WTC11 (cell line): ENCODE measurements at regions not wholly inside any gene's neighbourhood (a gene's known extent, or its start where the extent isn't known, plus 50 kb on each side); places are given as distances from the start of the nearest gene placed in this dataset.

ENCODE experiments used
- ATAC-seq: fragments of 200-7000 bp; cut with Tn5 transposase; 2 replicates; pipeline ENCODE4 v1.10.0; 2021; ENCODE audit warnings: mild to moderate bottlenecking, moderate library complexity
- CTCF ChIA-PET: fragments of 300-600 bp; sonication (Branson Sonifier 250); formaldehyde crosslinking; loops from one replicate; lab custom pipeline; 2021; ENCODE audit warnings: antibody characterized with exemption; lab: Charles Lee
- POLR2A ChIA-PET: fragments of 350-600 bp; sonication (Branson Sonifier 250); formaldehyde crosslinking; loops from one replicate; lab custom pipeline; 2021; ENCODE audit warnings: antibody characterized with exemption; lab: Charles Lee
- DNase-seq: peaks from one replicate; pipeline ENCODE4 v3.0.0; 2021; ENCODE audit warnings: low spot score
- H3K27ac Mint-ChIP-seq: 2 replicates; pipeline ENCODE4 v1.8.0; 2021; ENCODE audit warnings: mixed read lengths
- H3K27me3 Mint-ChIP-seq: 2 replicates; pipeline ENCODE4 v1.8.0; 2021; ENCODE audit warnings: low read depth, mild to moderate bottlenecking, moderate library complexity, mixed read lengths
- H3K36me3 Mint-ChIP-seq: 2 replicates; pipeline ENCODE4 v1.8.0; 2021; ENCODE audit warnings: mixed read lengths
- H3K4me1 Mint-ChIP-seq: 2 replicates; pipeline ENCODE4 v1.8.0; 2022; ENCODE audit warnings: mixed read lengths
- H3K4me3 Mint-ChIP-seq: 2 replicates; pipeline ENCODE4 v1.8.0; 2021; ENCODE audit warnings: mild to moderate bottlenecking, moderate library complexity, mixed read lengths
- H3K9me3 Mint-ChIP-seq: 2 replicates; pipeline ENCODE4 v1.8.0; 2021; ENCODE audit warnings: mixed read lengths
- CREB1 ChIP-seq: sonication (generic); formaldehyde crosslinking; IDR thresholded peaks from 2 replicates; pipeline ENCODE4 v1.8.0; 2023; ENCODE audit warnings: mild to moderate bottlenecking, missing genetic modification reagents
- ELF4 ChIP-seq: sonication (generic); formaldehyde crosslinking; IDR thresholded peaks from 2 replicates; pipeline ENCODE4 v1.8.1; 2022; ENCODE audit warnings: low read depth, mild to moderate bottlenecking, moderate library complexity, missing genetic modification reagents
- EMX1 ChIP-seq: fragments of 250-450 bp; sonication (Bioruptor Pico); IDR thresholded peaks from 2 replicates; pipeline ENCODE4 v1.8.0; 2021; ENCODE audit warnings: mild to moderate bottlenecking
- FOXK1 ChIP-seq: sonication (generic); formaldehyde crosslinking; IDR thresholded peaks from 2 replicates; pipeline ENCODE4 v1.8.0; 2022; ENCODE audit warnings: mild to moderate bottlenecking, moderate library complexity, missing genetic modification reagents
- GABPB1 ChIP-seq: sonication (generic); formaldehyde crosslinking; IDR thresholded peaks from 2 replicates; pipeline ENCODE4 v1.8.1; 2023; ENCODE audit warnings: mild to moderate bottlenecking, missing genetic modification reagents
- HMGA2 ChIP-seq: fragments of 250-450 bp; sonication (Bioruptor Pico); IDR thresholded peaks from 2 replicates; pipeline ENCODE4 v1.4.0; 2021; ENCODE audit warnings: mild to moderate bottlenecking, moderate library complexity
- MYBL2 ChIP-seq: sonication (generic); formaldehyde crosslinking; IDR thresholded peaks from 2 replicates; pipeline ENCODE4 v1.8.1; 2023; ENCODE audit warnings: mild to moderate bottlenecking, moderate library complexity, missing genetic modification reagents
- NFYB ChIP-seq: sonication (generic); formaldehyde crosslinking; conservative IDR thresholded peaks from 2 replicates; pipeline ENCODE4 v1.8.0; 2022; ENCODE audit warnings: low read depth, missing genetic modification reagents
- NR2C2 ChIP-seq: sonication (generic); formaldehyde crosslinking; IDR thresholded peaks from 2 replicates; pipeline ENCODE4 v1.8.0; 2022; ENCODE audit warnings: mild to moderate bottlenecking, missing genetic modification reagents
- OVOL2 ChIP-seq: fragments of 250-450 bp; sonication (Bioruptor Pico); IDR thresholded peaks from 2 replicates; pipeline ENCODE4 v1.9.0; 2021; ENCODE audit warnings: mild to moderate bottlenecking, borderline replicate concordance
- RELA ChIP-seq: sonication (generic); formaldehyde crosslinking; IDR thresholded peaks from 2 replicates; pipeline ENCODE4 v1.8.1; 2022; ENCODE audit warnings: missing genetic modification reagents, mild to moderate bottlenecking, borderline replicate concordance
- SP1 ChIP-seq: sonication (generic); formaldehyde crosslinking; conservative IDR thresholded peaks from 2 replicates; pipeline ENCODE4 v1.8.1; 2022; ENCODE audit warnings: missing genetic modification reagents
- TEAD1 ChIP-seq: sonication (generic); formaldehyde crosslinking; IDR thresholded peaks from 2 replicates; pipeline ENCODE4 v1.8.0; 2022; ENCODE audit warnings: mild to moderate bottlenecking, missing genetic modification reagents
- ZNF121 ChIP-seq: sonication (generic); formaldehyde crosslinking; IDR thresholded peaks from 2 replicates; pipeline ENCODE4 v1.8.0; 2023; ENCODE audit warnings: missing genetic modification reagents
- ZNF423 ChIP-seq: fragments of 250-450 bp; sonication (Bioruptor Pico); IDR thresholded peaks from 2 replicates; pipeline ENCODE4 v2.1.2; 2022; ENCODE audit warnings: mild to moderate bottlenecking, moderate library complexity
- TF ChIP-seq, protein P1 (sequence below): sonication (generic); formaldehyde crosslinking; IDR thresholded peaks from 2 replicates; pipeline ENCODE4 v1.8.0; 2023; ENCODE audit warnings: missing genetic modification reagents
- TF ChIP-seq, protein P2 (sequence below): sonication (generic); formaldehyde crosslinking; IDR thresholded peaks from 2 replicates; pipeline ENCODE4 v1.8.1; 2023; ENCODE audit warnings: mild to moderate bottlenecking, missing genetic modification reagents, moderate library complexity
- TF ChIP-seq, protein P3 (sequence below): sonication (generic); formaldehyde crosslinking; IDR thresholded peaks from 2 replicates; pipeline ENCODE4 v1.8.1; 2023; ENCODE audit warnings: mild to moderate bottlenecking, missing genetic modification reagents
- TF ChIP-seq, protein P4 (sequence below): fragments of 200-600 bp; IDR thresholded peaks from 2 replicates; pipeline ENCODE4 v1.8.0; 2022; ENCODE audit warnings: antibody characterized with exemption
- TF ChIP-seq, protein P5 (sequence below): sonication (generic); formaldehyde crosslinking; IDR thresholded peaks from 2 replicates; pipeline ENCODE4 v1.8.1; 2023; ENCODE audit warnings: mild to moderate bottlenecking, missing genetic modification reagents, borderline replicate concordance
- TF ChIP-seq, protein P6 (sequence below): sonication (generic); formaldehyde crosslinking; IDR thresholded peaks from 2 replicates; pipeline ENCODE4 v1.8.1; 2022; ENCODE audit warnings: mild to moderate bottlenecking, moderate library complexity, missing genetic modification reagents

DNA sequence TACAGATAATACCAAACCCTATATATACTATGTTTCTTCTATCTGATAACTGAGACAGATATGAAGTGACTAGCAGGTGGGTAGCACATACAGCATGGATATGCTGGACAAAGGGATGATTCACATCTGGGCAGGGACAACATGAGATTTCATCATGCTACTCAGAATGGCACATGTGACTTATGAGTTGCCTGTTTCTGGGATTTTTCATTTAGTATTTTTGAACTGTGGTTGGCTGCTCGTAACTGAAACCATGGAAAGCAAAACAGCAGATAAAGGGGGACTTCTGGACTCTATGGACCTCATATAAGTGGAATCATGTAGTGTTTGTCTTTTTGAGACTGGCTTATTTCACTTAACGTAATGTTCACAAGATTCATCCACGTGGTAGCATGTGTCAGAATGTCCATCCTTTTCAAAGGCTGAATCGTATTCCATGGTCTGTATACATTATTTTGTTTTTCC lies 883.0 kb downstream of the TBC1D22A start:
- POLR2A ChIA-PET: no interaction called here
- H3K27ac Mint-ChIP-seq: no peak overlapping the region
- TF ChIP-seq RELA (CRISPR knock-in tag) (no peak), MYBL2 (CRISPR knock-in tag) (no peak), GABPB1 (no peak), ELF4 (CRISPR knock-in tag) (no peak), EMX1 (CRISPR knock-in tag) (no peak), SP1 (CRISPR knock-in tag) (no peak), NR2C2 (no peak), HMGA2 (CRISPR knock-in tag) (no peak)
- TF ChIP-seq, protein P1, sequence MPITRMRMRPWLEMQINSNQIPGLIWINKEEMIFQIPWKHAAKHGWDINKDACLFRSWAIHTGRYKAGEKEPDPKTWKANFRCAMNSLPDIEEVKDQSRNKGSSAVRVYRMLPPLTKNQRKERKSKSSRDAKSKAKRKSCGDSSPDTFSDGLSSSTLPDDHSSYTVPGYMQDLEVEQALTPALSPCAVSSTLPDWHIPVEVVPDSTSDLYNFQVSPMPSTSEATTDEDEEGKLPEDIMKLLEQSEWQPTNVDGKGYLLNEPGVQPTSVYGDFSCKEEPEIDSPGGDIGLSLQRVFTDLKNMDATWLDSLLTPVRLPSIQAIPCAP: no peak
- TF ChIP-seq, protein P2, sequence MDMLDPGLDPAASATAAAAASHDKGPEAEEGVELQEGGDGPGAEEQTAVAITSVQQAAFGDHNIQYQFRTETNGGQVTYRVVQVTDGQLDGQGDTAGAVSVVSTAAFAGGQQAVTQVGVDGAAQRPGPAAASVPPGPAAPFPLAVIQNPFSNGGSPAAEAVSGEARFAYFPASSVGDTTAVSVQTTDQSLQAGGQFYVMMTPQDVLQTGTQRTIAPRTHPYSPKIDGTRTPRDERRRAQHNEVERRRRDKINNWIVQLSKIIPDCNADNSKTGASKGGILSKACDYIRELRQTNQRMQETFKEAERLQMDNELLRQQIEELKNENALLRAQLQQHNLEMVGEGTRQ (CRISPR knock-in tag): no peak
- TF ChIP-seq, protein P3, sequence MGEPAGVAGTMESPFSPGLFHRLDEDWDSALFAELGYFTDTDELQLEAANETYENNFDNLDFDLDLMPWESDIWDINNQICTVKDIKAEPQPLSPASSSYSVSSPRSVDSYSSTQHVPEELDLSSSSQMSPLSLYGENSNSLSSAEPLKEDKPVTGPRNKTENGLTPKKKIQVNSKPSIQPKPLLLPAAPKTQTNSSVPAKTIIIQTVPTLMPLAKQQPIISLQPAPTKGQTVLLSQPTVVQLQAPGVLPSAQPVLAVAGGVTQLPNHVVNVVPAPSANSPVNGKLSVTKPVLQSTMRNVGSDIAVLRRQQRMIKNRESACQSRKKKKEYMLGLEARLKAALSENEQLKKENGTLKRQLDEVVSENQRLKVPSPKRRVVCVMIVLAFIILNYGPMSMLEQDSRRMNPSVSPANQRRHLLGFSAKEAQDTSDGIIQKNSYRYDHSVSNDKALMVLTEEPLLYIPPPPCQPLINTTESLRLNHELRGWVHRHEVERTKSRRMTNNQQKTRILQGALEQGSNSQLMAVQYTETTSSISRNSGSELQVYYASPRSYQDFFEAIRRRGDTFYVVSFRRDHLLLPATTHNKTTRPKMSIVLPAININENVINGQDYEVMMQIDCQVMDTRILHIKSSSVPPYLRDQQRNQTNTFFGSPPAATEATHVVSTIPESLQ (CRISPR knock-in tag): no peak
- TF ChIP-seq, all 79 proteins: peak for 0
- Mint-ChIP-seq H3K27me3 (no peaks in the 10 kb centered on the region), H3K4me1 (peaks cover 16% of the 10 kb centered on the region), H3K4me3 (no peak overlapping the region), H3K9me3 (peaks cover 7% of the 10 kb centered on the region), H3K36me3 (no peaks in the 10 kb centered on the region)
- CTCF ChIA-PET: no interaction called here
- no peak for ATAC-seq
- no peak for DNase-seq

DNA sequence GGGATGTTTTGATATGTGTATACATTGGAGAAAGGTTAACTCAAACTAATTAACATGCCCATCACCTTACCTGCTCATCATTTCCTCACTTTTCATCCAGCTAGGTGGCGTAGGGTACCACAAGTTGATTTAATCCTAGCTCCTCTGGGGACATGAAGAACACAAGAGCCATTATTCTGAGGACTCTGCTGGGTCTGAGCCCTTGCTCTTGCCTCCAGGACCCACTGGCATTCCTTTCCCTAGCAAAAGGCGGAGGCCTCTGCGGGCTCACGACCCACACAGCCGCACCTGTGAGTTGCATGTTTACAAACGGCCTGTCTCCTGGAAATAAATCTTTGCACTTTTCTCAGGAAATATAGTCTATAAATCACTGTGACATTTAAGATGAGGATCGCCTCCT lies 871.9 kb downstream of the TBC1D22A start:
- Mint-ChIP-seq H3K4me1 (no peaks in the 10 kb centered on the region), H3K36me3 (peaks cover 18% of the 10 kb centered on the region), H3K9me3 (peaks cover 28% of the 10 kb centered on the region), H3K4me3 (no peak overlapping the region), H3K27ac (no peak overlapping the region), H3K27me3 (no peaks in the 10 kb centered on the region)
- ChIA-PET POLR2A (interaction anchor here (0.6 kb wide), 1 partner anchor 709 kb away, joined by 3 read pairs; no protein-coding TSS in a partner anchor), CTCF (interaction anchor here (0.6 to 1.4 kb wide), 5 partner anchors 142 to 203 kb away, joined by 4 to 9 read pairs (median 5); no protein-coding TSS in a partner anchor)
- ATAC-seq (peak; percentile 67), DNase-seq (no peak)
- TF ChIP-seq ZNF423 (CRISPR knock-in tag) (no peak), MYBL2 (CRISPR knock-in tag) (no peak)

DNA sequence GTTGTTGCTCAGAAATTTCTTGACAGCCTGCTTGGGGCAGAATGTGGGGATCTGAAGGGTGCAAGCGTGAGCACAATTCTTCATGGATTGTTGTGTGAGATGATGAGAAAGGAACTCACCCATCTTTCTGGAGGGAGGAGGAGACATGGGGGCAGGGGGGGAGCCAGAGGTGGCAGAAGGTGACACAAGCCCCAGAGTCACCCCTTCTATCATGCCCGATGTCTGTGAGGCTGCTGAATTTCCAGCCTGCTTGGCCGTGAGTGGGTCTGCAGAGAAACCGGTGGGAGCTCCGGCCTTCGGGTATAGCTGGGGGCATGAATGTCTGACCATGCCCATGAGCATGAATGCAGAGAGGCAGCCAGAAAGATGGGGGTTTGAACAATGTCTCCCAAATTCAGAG lies 870.7 kb downstream of the TBC1D22A start:
- Mint-ChIP-seq H3K4me3 (no peak overlapping the region), H3K9me3 (peaks cover 18% of the 10 kb centered on the region), H3K27me3 (no peaks in the 10 kb centered on the region), H3K36me3 (peaks cover 11% of the 10 kb centered on the region), H3K27ac (no peak overlapping the region), H3K4me1 (no peaks in the 10 kb centered on the region)
- no peak for ATAC-seq
- TF ChIP-seq, protein P4, sequence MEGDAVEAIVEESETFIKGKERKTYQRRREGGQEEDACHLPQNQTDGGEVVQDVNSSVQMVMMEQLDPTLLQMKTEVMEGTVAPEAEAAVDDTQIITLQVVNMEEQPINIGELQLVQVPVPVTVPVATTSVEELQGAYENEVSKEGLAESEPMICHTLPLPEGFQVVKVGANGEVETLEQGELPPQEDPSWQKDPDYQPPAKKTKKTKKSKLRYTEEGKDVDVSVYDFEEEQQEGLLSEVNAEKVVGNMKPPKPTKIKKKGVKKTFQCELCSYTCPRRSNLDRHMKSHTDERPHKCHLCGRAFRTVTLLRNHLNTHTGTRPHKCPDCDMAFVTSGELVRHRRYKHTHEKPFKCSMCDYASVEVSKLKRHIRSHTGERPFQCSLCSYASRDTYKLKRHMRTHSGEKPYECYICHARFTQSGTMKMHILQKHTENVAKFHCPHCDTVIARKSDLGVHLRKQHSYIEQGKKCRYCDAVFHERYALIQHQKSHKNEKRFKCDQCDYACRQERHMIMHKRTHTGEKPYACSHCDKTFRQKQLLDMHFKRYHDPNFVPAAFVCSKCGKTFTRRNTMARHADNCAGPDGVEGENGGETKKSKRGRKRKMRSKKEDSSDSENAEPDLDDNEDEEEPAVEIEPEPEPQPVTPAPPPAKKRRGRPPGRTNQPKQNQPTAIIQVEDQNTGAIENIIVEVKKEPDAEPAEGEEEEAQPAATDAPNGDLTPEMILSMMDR: no peak
- TF ChIP-seq CREB1: no peak
- TF ChIP-seq, protein P1: no peak
- TF ChIP-seq OVOL2 (CRISPR knock-in tag): no peak
- no peak for TF ChIP-seq NFYB
- TF ChIP-seq TEAD1 (CRISPR knock-in tag): no peak
- no peak for TF ChIP-seq ZNF121 (CRISPR knock-in tag)
- TF ChIP-seq, protein P5, sequence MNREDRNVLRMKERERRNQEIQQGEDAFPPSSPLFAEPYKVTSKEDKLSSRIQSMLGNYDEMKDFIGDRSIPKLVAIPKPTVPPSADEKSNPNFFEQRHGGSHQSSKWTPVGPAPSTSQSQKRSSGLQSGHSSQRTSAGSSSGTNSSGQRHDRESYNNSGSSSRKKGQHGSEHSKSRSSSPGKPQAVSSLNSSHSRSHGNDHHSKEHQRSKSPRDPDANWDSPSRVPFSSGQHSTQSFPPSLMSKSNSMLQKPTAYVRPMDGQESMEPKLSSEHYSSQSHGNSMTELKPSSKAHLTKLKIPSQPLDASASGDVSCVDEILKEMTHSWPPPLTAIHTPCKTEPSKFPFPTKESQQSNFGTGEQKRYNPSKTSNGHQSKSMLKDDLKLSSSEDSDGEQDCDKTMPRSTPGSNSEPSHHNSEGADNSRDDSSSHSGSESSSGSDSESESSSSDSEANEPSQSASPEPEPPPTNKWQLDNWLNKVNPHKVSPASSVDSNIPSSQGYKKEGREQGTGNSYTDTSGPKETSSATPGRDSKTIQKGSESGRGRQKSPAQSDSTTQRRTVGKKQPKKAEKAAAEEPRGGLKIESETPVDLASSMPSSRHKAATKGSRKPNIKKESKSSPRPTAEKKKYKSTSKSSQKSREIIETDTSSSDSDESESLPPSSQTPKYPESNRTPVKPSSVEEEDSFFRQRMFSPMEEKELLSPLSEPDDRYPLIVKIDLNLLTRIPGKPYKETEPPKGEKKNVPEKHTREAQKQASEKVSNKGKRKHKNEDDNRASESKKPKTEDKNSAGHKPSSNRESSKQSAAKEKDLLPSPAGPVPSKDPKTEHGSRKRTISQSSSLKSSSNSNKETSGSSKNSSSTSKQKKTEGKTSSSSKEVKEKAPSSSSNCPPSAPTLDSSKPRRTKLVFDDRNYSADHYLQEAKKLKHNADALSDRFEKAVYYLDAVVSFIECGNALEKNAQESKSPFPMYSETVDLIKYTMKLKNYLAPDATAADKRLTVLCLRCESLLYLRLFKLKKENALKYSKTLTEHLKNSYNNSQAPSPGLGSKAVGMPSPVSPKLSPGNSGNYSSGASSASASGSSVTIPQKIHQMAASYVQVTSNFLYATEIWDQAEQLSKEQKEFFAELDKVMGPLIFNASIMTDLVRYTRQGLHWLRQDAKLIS (CRISPR knock-in tag): no peak
- TF ChIP-seq, protein P6, sequence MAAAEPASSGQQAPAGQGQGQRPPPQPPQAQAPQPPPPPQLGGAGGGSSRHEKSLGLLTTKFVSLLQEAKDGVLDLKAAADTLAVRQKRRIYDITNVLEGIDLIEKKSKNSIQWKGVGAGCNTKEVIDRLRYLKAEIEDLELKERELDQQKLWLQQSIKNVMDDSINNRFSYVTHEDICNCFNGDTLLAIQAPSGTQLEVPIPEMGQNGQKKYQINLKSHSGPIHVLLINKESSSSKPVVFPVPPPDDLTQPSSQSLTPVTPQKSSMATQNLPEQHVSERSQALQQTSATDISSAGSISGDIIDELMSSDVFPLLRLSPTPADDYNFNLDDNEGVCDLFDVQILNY: no peak
- TF ChIP-seq FOXK1 (CRISPR knock-in tag): no peak
- POLR2A ChIA-PET: no interaction called here
- DNase-seq: no peak
- CTCF ChIA-PET: interaction anchor here (1.3 to 1.5 kb wide), 2 partner anchors 151 to 162 kb away, joined by 5 to 8 read pairs; no protein-coding TSS in a partner anchor
